Loucy (cell line): ENCODE measurements at regions not wholly inside any gene's neighbourhood (a gene's known extent, or its start where the extent isn't known, plus 50 kb on each side); places are given as distances from the start of the nearest gene placed in this dataset.

ENCODE experiments used
- H2AFZ ChIP-seq: fragments of 200-600 bp; sonication (generic); 2 replicates; pipeline ENCODE4 v1.6.0; 2016; ENCODE audit warnings: antibody characterized with exemption, mild to moderate bottlenecking, low read length, moderate library complexity
- H3F3A ChIP-seq: fragments of 200-600 bp; 2 replicates; pipeline ENCODE4 v1.6.0; 2016; ENCODE audit warnings: antibody characterized with exemption, low read depth, mild to moderate bottlenecking
- H3K27me3 ChIP-seq: fragments of 200-600 bp; sonication (generic); 2 replicates; pipeline ENCODE4 v1.6.1; 2014; ENCODE audit warnings: low read length, mild to moderate bottlenecking; ENCODE audit not compliant: insufficient read depth, poor library complexity, severe bottlenecking
- H3K36me3 ChIP-seq: fragments of 200-600 bp; sonication (generic); 2 replicates; pipeline ENCODE4 v1.6.1; 2016; ENCODE audit warnings: low read length; ENCODE audit not compliant: insufficient read depth
- H3K4me1 ChIP-seq: fragments of 200-600 bp; sonication (generic); 2 replicates; pipeline ENCODE4 v1.5.1; 2014; ENCODE audit warnings: low read length, mild to moderate bottlenecking; ENCODE audit not compliant: insufficient read depth, poor library complexity, severe bottlenecking
- H3K4me2 ChIP-seq: fragments of 200-600 bp; sonication (generic); 2 replicates; pipeline ENCODE4 v1.6.0; 2014; ENCODE audit warnings: antibody characterized with exemption, low read length, low read depth, mild to moderate bottlenecking; ENCODE audit not compliant: poor library complexity, severe bottlenecking
- H3K4me3 ChIP-seq: fragments of 200-600 bp; sonication (generic); 2 replicates; pipeline ENCODE4 v1.5.1; 2014; ENCODE audit warnings: low read length, mild to moderate bottlenecking, mixed read lengths; ENCODE audit not compliant: poor library complexity, severe bottlenecking
- H3K79me2 ChIP-seq: fragments of 200-600 bp; sonication (generic); 2 replicates; pipeline ENCODE4 v1.6.1; 2014; ENCODE audit warnings: low read length; ENCODE audit not compliant: insufficient read depth
- H3K9ac ChIP-seq: fragments of 200-600 bp; sonication (generic); 2 replicates; pipeline ENCODE4 v1.6.0; 2014; ENCODE audit warnings: mild to moderate bottlenecking, low read depth, low read length, moderate library complexity; ENCODE audit not compliant: poor library complexity, severe bottlenecking
- H3K9me2 ChIP-seq: fragments of 200-600 bp; sonication (generic); replicated peaks from 2 replicates; pipeline ENCODE4 v1.6.1; 2016; ENCODE audit warnings: low read depth, low read length, mixed read lengths
- H3K9me3 ChIP-seq: fragments of 200-600 bp; sonication (generic); 2 replicates; pipeline ENCODE4 v1.6.1; 2014; ENCODE audit warnings: mild to moderate bottlenecking, antibody characterized with exemption, low read length, low read depth; ENCODE audit not compliant: insufficient read depth
- H4K20me1 ChIP-seq: fragments of 200-600 bp; sonication (generic); 2 replicates; pipeline ENCODE4 v1.6.0; 2014; ENCODE audit warnings: antibody characterized with exemption, low read length, mild to moderate bottlenecking; ENCODE audit not compliant: insufficient read depth, poor library complexity, severe bottlenecking
- EZH2phosphoT487 ChIP-seq: fragments of 200-600 bp; IDR thresholded peaks from 2 replicates; pipeline ENCODE4 v1.6.1; 2018; ENCODE audit warnings: antibody characterized with exemption, mild to moderate bottlenecking, moderate library complexity, borderline replicate concordance
- TF ChIP-seq, protein P1 (sequence below): fragments of 200-600 bp; sonication (generic); conservative IDR thresholded peaks from 2 replicates; pipeline ENCODE4 v1.5.1; 2014; ENCODE audit warnings: mild to moderate bottlenecking, antibody characterized with exemption, low read length

- TF ChIP-seq EZH2phosphoT487, result no peak
- TF ChIP-seq, protein P1, sequence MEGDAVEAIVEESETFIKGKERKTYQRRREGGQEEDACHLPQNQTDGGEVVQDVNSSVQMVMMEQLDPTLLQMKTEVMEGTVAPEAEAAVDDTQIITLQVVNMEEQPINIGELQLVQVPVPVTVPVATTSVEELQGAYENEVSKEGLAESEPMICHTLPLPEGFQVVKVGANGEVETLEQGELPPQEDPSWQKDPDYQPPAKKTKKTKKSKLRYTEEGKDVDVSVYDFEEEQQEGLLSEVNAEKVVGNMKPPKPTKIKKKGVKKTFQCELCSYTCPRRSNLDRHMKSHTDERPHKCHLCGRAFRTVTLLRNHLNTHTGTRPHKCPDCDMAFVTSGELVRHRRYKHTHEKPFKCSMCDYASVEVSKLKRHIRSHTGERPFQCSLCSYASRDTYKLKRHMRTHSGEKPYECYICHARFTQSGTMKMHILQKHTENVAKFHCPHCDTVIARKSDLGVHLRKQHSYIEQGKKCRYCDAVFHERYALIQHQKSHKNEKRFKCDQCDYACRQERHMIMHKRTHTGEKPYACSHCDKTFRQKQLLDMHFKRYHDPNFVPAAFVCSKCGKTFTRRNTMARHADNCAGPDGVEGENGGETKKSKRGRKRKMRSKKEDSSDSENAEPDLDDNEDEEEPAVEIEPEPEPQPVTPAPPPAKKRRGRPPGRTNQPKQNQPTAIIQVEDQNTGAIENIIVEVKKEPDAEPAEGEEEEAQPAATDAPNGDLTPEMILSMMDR, result no peak
- H3K9me3 ChIP-seq, result no peaks in the 10 kb centered on the region
- no peaks in the 10 kb centered on the region for H3K79me2 ChIP-seq
- no peak overlapping the region for H3K4me3 ChIP-seq
- H3K4me1 ChIP-seq, result no peaks in the 10 kb centered on the region
- H3K27me3 ChIP-seq, result no peaks in the 10 kb centered on the region
- no peaks in the 10 kb centered on the region for H3K9me2 ChIP-seq
- no peak overlapping the region for H3K4me2 ChIP-seq
- H3K9ac ChIP-seq, result no peak overlapping the region
- H3F3A ChIP-seq, result no peaks in the 10 kb centered on the region
- no peaks in the 10 kb centered on the region for H4K20me1 ChIP-seq
- no peaks in the 10 kb centered on the region for H3K36me3 ChIP-seq
- no peak overlapping the region for H2AFZ ChIP-seq
Measured at GRCh38 chr6:104046426-104046825, 813.3 kb downstream of the HACE1 start.

DNA sequence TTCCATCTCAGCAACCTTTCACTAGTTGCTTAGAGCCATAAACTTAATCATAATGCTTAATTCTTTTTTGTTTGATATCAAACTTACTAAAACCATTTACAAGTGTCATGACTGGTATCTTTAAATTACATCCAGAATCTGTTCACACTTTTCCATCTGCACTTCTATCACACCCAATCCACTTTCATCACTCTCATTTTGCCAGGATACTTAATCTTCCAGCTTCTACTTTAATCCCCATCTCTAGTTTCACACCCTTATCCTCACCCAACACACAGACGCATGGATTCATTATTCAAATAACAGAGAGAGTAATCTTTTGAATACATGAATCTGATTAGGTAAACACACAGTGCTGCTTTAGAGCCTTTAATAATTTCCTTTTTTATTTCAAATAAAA lies 828.4 kb downstream of the HACE1 start:
- no peaks in the 10 kb centered on the region for H3K4me1 ChIP-seq
- H3K4me3 ChIP-seq, result no peak overlapping the region
- no peaks in the 10 kb centered on the region for H3F3A ChIP-seq
- no peaks in the 10 kb centered on the region for H3K79me2 ChIP-seq
- H2AFZ ChIP-seq, result no peak overlapping the region
- no peak overlapping the region for H3K4me2 ChIP-seq
- H3K36me3 ChIP-seq, result no peaks in the 10 kb centered on the region
- H4K20me1 ChIP-seq, result no peaks in the 10 kb centered on the region
- H3K27me3 ChIP-seq, result no peaks in the 10 kb centered on the region
- no peak overlapping the region for H3K9ac ChIP-seq
- no peaks in the 10 kb centered on the region for H3K9me3 ChIP-seq
- H3K9me2 ChIP-seq, result no peaks in the 10 kb centered on the region; the same call in 1 of the 2 replicates
- TF ChIP-seq EZH2phosphoT487, result no peak
- TF ChIP-seq, protein P1, result no peak

DNA sequence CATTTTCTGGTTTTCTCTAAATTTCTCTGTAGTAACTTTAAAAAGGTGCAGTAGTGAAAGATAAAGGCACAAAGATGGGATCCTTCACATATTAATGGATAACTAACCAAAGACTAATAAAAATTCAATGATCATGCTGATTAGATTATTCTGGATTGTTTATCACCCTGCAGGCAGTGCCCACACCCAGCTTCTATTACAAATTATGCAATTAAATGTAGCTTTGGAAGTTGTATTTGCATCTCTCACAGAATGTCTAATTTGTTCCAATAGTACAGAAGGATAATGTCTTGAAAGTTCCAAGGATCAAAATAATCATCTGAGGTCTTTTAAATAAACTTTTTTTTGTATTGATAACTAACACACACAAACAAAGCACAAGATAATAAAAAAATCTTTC lies 837.6 kb downstream of the HACE1 start:
- Histone ChIP-seq H3F3A (no peaks in the 10 kb centered on the region), H3K9me3 (no peaks in the 10 kb centered on the region), H3K79me2 (no peaks in the 10 kb centered on the region), H4K20me1 (no peaks in the 10 kb centered on the region), H3K4me3 (no peak overlapping the region), H3K4me2 (no peak overlapping the region), H3K27me3 (no peaks in the 10 kb centered on the region), H3K36me3 (no peaks in the 10 kb centered on the region), H3K9me2 (no peaks in the 10 kb centered on the region), H3K4me1 (no peaks in the 10 kb centered on the region), H2AFZ (no peak overlapping the region), H3K9ac (no peak overlapping the region)
- TF ChIP-seq EZH2phosphoT487, result no peak
- TF ChIP-seq, protein P1, result no peak
